Activated CD4-positive, alpha-beta T cell treated with anti-CD3 and anti-CD28 coated beads for 4 hours (primary cell): ENCODE measurements at regions not wholly inside any gene's neighbourhood (a gene's known extent, or its start where the extent isn't known, plus 50 kb on each side); places are given as distances from the start of the nearest gene placed in this dataset.

Experiments used
- DNase-seq, 2 donors: peaks; one replicate each; pipeline ENCODE4 v3.0.0-alpha.2; 2020

DNA sequence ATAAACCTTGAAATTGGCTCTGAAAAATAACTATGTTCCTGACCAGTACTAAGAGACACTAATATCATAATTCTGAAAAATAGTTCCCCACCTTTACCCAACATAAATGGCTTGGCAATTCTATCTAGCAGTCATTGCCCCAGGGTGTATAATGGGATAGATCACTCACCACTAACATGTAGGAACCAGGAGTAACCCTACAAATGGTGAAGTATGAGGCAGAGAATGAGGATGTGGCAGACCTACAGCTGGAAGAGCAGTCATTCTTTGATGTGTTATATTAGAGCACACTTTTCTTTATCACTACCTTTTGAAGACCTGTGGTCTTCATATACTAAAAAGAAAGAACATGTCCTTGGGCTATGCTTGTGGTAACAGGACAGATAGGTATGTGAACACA lies 136.5 kb upstream of the SYNDIG1 start:
- no peak for DNase-seq

DNA sequence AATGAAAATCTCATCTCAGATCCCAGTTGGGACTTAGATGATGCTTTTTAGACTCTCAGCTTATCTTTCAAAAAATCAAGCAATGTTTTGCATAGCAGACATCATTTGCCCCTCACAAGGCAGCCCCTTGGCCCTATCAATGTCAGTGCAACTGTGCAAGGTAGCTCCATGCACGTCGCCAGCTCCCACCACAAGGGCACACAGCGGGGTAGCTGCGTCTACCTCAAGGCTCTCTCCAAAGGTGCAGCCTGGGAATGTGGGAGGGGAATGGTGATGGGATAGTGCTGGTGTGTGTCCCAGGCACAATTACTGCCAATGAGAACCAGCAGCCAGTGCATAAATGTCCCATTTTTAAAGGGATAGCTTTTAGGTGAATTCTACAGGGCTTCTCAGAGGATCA lies 137.5 kb upstream of the SYNDIG1 start:
- no peak for DNase-seq

GRCh38 chr20:24328901-24329300 lies 140.5 kb upstream of the SYNDIG1 start:
- no peak for DNase-seq

- DNase-seq: no peak
Measured at GRCh38 chr20:24321973-24322372, 147.5 kb upstream of the SYNDIG1 start.

- DNase-seq: no peak
Measured at GRCh38 chr20:24318569-24319352, 150.7 kb upstream of the SYNDIG1 start.

DNA sequence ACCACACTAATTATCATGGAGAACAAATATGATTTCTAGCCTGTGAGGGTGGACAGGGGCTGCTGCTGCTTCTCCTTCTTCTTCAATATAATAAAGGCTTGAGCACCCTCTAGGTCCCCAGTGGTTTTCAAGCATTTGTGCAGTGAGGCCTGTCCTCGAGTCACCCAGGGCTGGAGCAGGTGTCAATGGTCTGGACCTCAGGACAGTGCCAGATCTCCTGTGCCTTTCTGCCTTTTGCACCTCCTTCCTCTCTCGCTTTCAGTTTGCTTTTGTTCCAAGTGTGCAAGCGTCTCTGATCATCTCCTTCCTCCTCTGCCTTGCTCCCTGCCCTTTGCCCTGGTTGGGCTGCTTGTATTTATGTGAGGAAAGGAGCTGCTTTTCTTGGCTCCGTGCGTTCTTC lies 152.2 kb upstream of the SYNDIG1 start:
- no peak for DNase-seq

DNA sequence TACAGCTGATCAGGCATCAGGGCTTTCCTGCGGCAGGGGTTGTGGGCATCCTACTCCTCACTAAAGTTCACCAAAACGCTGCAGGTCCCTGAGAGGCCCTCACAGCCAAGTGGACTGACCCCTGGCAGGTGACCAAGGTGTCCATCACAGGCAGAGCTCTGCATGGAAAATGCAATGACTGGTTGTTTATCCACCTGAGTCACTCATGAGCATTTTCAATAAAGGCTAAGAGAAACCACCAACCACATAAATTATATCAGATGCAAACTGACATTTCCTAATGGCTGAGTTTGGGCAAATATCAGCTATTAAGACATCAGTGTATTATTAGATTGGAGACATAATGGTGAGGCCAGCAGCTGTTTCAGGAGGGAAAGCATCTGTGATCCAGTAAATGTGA lies 152.7 kb upstream of the SYNDIG1 start:
- no peak for DNase-seq

GRCh38 chr20:24314053-24314452 lies 155.4 kb upstream of the SYNDIG1 start:
- no peak for DNase-seq

GRCh38 chr20:24309596-24309995 lies 159.8 kb upstream of the SYNDIG1 start:
- no peak for DNase-seq

DNA sequence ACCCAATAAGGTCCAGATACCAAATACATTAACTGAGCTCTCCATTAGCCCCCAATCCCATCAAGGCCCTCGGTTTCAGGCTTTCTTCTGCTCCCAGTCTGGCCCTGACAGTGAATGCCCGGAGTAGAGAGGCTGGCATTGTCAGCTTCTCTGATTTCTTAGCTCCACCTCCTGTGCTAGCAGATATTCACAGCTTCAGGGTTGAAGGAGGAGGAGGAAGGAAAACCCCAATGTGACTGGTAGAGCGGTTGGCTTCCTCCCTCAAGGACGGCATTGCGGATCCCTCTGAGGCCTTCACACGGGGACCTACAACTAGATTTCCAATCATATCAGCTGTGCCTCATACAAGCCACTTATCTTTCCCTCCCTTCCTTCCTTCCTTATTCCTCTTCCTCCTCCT lies 164.1 kb upstream of the SYNDIG1 start:
- no peak for DNase-seq

GRCh38 chr20:24304291-24304690 lies 165.1 kb upstream of the SYNDIG1 start:
- DNase-seq: no peak

DNA sequence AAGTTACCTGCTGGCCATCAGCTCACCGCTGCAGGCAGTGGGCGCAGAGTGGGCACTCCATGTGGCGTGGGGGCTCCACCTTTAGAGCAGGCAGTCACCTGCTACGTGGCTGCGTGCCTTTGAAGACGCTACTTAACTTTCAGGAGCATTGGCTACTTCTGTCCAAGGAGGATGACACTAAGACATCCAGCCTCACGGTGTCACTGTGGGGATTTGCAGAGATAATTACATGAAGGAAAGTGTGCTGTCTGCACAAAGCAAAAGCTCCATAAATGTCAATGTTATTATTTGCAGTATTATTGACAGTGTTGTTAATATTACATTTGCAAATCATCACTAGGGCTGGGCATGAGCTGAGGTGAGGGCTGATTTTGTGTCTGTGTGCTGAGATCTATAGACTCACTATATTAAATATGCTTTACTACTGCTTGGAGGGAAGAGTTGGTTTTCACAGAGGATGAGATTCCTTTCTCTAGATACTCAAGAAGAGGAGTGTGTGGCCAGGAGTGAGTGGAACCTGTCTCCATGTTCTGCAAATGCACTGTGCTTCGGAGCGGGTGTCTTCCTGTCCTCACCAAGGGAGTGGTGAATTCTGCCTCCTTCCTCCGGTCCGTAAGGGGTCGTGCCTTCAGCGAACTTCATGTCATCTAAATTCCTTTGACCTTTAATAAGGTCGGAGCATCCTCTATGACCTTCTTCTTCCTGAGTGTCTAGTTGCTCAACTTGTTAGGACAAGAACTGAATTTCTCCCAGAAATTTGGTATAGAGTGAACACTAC lies 165.8 kb upstream of the SYNDIG1 start:
- no peak for DNase-seq

DNA sequence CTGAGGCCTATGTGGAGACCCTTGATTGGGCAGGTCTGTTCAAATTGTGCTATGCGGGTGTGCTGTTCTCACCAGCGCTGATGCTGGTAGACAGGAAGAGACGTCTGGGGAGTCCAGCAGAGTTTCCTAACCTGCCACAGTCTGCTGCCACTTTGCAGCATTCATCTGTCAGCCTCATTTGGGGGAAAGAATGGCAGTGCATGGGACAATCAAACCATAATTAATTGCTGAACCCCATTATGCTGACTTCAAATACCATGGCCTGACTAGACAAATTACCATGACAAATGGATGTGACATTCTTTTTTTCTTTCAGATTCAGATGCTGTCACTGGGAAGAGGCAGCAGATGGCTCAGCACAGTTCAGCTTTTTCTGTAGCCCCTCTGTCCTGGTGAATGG lies 171.4 kb upstream of the SYNDIG1 start:
- no peak for DNase-seq

DNA sequence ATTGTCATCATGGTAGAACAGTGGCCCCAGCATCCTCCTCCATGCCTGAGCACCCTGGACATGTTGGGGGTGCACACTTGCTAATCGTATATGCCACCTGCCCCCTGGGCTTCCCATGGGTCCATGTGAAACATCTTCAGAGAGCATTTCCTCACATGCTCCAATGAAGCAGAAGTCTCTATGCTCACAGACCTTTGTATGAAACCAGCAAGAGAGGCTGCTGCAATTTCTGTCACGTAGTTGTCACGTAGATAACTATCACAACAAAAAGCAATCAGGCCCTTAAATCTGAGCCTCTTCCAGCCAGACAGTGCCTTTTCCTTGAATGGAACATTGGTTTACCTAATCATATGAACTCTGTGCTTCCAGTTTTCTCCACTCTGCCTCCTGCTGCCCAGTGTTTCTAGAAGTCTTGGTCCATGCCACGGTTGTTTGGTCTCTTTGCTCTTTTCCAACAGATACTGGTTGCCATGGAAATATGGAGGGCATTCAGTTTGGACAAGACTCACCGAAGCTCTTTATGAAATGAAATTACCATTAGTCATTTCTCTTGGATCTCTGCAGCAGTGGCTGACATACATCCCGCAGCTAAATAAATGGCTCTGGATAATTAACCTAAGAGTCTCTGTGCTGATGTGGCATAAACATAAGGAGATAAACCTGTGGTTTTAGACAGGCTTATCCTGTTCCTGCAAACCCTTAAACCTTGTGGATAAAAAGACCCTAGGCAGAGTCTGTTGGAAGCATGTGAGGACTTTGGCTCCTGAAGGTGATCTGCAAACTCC lies 172.8 kb upstream of the SYNDIG1 start:
- DNase-seq: no peak

- no peak for DNase-seq
Measured at GRCh38 chr20:24291014-24291413, 178.4 kb upstream of the SYNDIG1 start.

GRCh38 chr20:24289737-24290481 lies 179.5 kb upstream of the SYNDIG1 start:
- DNase-seq: no peak

DNA sequence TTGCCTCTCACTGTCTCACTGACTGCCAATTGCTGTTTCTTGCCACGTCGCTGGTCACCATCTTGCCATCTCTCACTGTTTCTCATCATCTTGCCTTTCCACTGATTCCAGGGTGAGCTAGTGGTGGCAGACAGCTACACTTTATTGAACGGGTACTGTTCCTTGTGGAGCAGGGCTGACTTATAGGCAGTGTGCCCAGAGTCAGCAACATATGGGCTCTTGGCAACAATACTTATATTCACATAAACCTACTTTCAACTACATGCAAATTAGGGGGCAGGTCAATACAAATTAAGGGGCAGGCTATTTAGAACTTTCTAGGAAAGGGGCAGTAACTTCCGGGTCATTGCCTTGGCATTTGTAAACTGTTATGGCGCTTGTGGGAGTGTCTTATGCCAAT lies 186.2 kb upstream of the SYNDIG1 start:
- DNase-seq: no peak

DNA sequence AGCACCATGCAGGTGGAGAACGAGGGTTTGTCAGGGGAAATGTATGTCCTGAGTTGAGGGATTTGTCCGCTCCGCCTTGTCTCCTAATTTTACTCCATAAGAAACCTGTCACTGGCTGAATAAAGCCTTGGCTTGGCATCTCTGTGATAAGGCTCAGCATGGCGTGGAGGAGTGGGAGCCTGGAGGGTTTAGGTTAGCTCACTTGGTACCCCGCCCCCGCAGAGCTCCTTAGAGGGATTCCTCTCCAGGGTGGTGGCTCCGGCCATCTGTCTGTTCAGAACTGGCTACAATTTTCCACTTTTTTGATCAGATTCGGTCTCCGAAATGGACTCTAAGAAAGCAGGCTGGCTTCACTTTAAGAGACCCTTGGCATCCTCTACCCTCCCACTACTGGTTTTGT lies 192.2 kb upstream of the SYNDIG1 start:
- no peak for DNase-seq

DNA sequence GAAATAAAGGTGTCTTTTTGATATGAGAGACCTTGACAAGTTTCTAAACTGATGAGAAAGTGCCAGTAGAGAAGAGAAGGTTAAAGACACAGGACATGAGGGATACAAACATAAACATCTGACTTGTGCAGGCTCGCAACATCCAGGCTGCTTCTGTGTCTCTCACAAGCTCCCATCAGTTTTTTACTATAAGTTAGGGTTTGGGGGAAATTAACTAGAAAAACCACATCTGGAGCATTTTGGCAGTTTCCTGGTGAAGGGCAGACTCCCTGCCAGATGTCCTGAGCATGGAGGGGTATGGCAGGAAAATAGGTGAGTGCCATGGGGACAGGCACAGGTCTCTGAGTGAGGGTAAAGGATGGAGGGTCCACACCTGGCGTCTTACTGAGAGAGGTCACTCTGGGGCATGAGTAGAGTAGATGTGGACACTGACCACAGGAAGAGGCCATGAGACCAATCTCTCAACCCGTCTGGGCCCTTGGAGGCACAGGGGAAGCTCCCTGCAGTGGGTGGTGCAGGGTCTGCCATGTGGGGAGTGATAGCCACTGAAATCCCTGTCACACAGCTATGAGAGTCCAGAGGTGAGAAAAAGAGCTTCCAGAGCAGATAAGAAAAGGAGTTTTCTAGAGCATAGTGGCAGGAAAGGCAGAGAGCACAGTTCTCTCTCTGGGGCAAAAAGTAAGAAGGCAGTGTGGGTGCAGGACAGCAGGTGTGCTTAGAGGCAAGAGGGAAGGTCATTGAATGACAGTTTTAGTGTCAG lies 193.3 kb upstream of the SYNDIG1 start:
- no peak for DNase-seq

GRCh38 chr20:24273251-24273650 lies 196.2 kb upstream of the SYNDIG1 start:
- no peak for DNase-seq

DNA sequence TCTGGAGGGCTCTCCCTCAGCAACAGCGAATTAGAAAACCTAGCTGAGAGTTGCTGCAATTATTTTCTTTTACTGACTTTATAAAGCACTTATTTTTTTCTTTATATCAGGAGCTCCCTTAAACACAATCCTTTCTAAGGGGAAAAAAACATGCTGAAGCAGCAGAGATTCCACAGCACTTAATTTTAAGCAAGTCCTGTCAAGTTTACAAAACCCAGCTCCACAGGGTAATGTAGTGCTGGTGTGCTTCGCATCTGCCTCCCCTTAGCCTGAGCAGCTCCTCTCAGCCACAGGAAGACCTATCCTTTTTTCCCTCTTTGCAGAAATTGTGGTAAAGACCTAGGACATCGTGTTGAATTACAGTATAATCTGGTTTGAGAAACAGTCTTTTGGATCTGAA lies 208.1 kb upstream of the SYNDIG1 start:
- DNase-seq: no peak

GRCh38 chr20:24257171-24257570 lies 212.3 kb upstream of the SYNDIG1 start:
- DNase-seq: no peak
